SK-N-MC (cell line): ENCODE measurements at regions not wholly inside any gene's neighbourhood (a gene's known extent, or its start where the extent isn't known, plus 50 kb on each side); places are given as distances from the start of the nearest gene placed in this dataset.

Experiments
- EZH2 ChIP-seq: fragments of 200-600 bp; sonication (generic); IDR thresholded peaks from one replicate; pipeline ENCODE4 v1.6.1; 2017; ENCODE audit warnings: antibody characterized with exemption
- POLR2AphosphoS5 ChIP-seq: IDR thresholded peaks from 2 replicates; pipeline ENCODE4 v1.6.1; 2012; ENCODE audit warnings: mild to moderate bottlenecking, low read depth, low read length, borderline replicate concordance

- TF ChIP-seq POLR2AphosphoS5 (no peak), EZH2 (no peak)
Measured at GRCh38 chr13:48770372-48770771, 116.6 kb downstream of the CYSLTR2 start.
